ENCODE measurements at regions not wholly inside any gene's neighbourhood (a gene's known extent, or its start where the extent isn't known, plus 50 kb on each side); places are given as distances from the start of the nearest gene placed in this dataset.

- no peak for TF ChIP-seq ZNF274 (IDR thresholded peaks at IDR 0.05; ENCODE audit: low read depth, low read length)
- TF ChIP-seq YY1 (IDR thresholded peaks at IDR 0.05; ENCODE audit: insufficient read depth, insufficient read length): no peak
- TF ChIP-seq SUZ12 (IDR thresholded peaks at IDR 0.05; ENCODE audit: extremely low read depth, insufficient read depth, insufficient read length): no peak
- no peak overlapping the region for H3K9ac ChIP-seq (ENCODE audit: insufficient read length, low read depth)
- no peaks in the 10 kb centered on the region for H3K27me3 ChIP-seq (ENCODE audit: insufficient read depth, insufficient read length)
- H3K36me3 ChIP-seq (ENCODE audit: insufficient read depth, insufficient read length, low read length): no peaks in the 10 kb centered on the region
- no peak for DNase-seq (ENCODE audit: low read depth, low spot score)
- H3K9me3 ChIP-seq (ENCODE audit: insufficient read depth, low read length): no peaks in the 10 kb centered on the region
- no peaks in the 10 kb centered on the region for H3K4me1 ChIP-seq (ENCODE audit: insufficient read depth, insufficient read length)
- H3K4me3 ChIP-seq (ENCODE audit: insufficient read length, low read depth): no peak overlapping the region
Observed at GRCh38 chr5:23027830-23028229, 174.7 kb upstream of the CDH12 start.

GRCh38 chr5:23027331-23027730 is 174.2 kb upstream of the CDH12 start:
- Histone ChIP-seq H3K4me1 (ENCODE audit: insufficient read depth, insufficient read length) (no peaks in the 10 kb centered on the region), H3K9ac (ENCODE audit: insufficient read length, low read depth) (no peak overlapping the region), H3K27me3 (ENCODE audit: insufficient read depth, insufficient read length) (no peaks in the 10 kb centered on the region), H3K36me3 (ENCODE audit: insufficient read depth, insufficient read length, low read length) (no peaks in the 10 kb centered on the region), H3K4me3 (ENCODE audit: insufficient read length, low read depth) (no peak overlapping the region), H3K9me3 (ENCODE audit: insufficient read depth, low read length) (no peaks in the 10 kb centered on the region)
- no peak for DNase-seq (ENCODE audit: low read depth, low spot score)
- no peak for TF ChIP-seq YY1 (IDR thresholded peaks at IDR 0.05; ENCODE audit: insufficient read depth, insufficient read length)
- no peak for TF ChIP-seq SUZ12 (IDR thresholded peaks at IDR 0.05; ENCODE audit: extremely low read depth, insufficient read depth, insufficient read length)
- TF ChIP-seq ZNF274 (IDR thresholded peaks at IDR 0.05; ENCODE audit: low read depth, low read length): no peak

- Histone ChIP-seq H3K9ac (ENCODE audit: insufficient read length, low read depth) (no peak overlapping the region), H3K4me3 (ENCODE audit: insufficient read length, low read depth) (no peak overlapping the region), H3K36me3 (ENCODE audit: insufficient read depth, insufficient read length, low read length) (no peaks in the 10 kb centered on the region), H3K9me3 (ENCODE audit: insufficient read depth, low read length) (no peaks in the 10 kb centered on the region), H3K27me3 (ENCODE audit: insufficient read depth, insufficient read length) (no peaks in the 10 kb centered on the region), H3K4me1 (ENCODE audit: insufficient read depth, insufficient read length) (no peaks in the 10 kb centered on the region)
- DNase-seq (ENCODE audit: low read depth, low spot score): no peak
- no peak for TF ChIP-seq YY1 (IDR thresholded peaks at IDR 0.05; ENCODE audit: insufficient read depth, insufficient read length)
- no peak for TF ChIP-seq SUZ12 (IDR thresholded peaks at IDR 0.05; ENCODE audit: extremely low read depth, insufficient read depth, insufficient read length)
- no peak for TF ChIP-seq ZNF274 (IDR thresholded peaks at IDR 0.05; ENCODE audit: low read depth, low read length)
Observed at GRCh38 chr5:23026252-23027170, 173.4 kb upstream of the CDH12 start.

- Histone ChIP-seq H3K4me1 (ENCODE audit: insufficient read depth, insufficient read length) (no peaks in the 10 kb centered on the region), H3K4me3 (ENCODE audit: insufficient read length, low read depth) (no peak overlapping the region), H3K36me3 (ENCODE audit: insufficient read depth, insufficient read length, low read length) (no peaks in the 10 kb centered on the region), H3K27me3 (ENCODE audit: insufficient read depth, insufficient read length) (no peaks in the 10 kb centered on the region), H3K9me3 (ENCODE audit: insufficient read depth, low read length) (no peaks in the 10 kb centered on the region), H3K9ac (ENCODE audit: insufficient read length, low read depth) (no peak overlapping the region)
- no peak for DNase-seq (ENCODE audit: low read depth, low spot score)
- TF ChIP-seq ZNF274 (IDR thresholded peaks at IDR 0.05; ENCODE audit: low read depth, low read length): no peak
- TF ChIP-seq YY1 (IDR thresholded peaks at IDR 0.05; ENCODE audit: insufficient read depth, insufficient read length): no peak
- no peak for TF ChIP-seq SUZ12 (IDR thresholded peaks at IDR 0.05; ENCODE audit: extremely low read depth, insufficient read depth, insufficient read length)
Observed at GRCh38 chr5:23025629-23026233, 172.6 kb upstream of the CDH12 start.

GRCh38 chr5:23024470-23024869 is 171.3 kb upstream of the CDH12 start:
- TF ChIP-seq SUZ12 (IDR thresholded peaks at IDR 0.05; ENCODE audit: extremely low read depth, insufficient read depth, insufficient read length): no peak
- DNase-seq (ENCODE audit: low read depth, low spot score): no peak
- Histone ChIP-seq H3K27me3 (ENCODE audit: insufficient read depth, insufficient read length) (no peaks in the 10 kb centered on the region), H3K9ac (ENCODE audit: insufficient read length, low read depth) (no peak overlapping the region), H3K4me1 (ENCODE audit: insufficient read depth, insufficient read length) (no peaks in the 10 kb centered on the region), H3K9me3 (ENCODE audit: insufficient read depth, low read length) (no peaks in the 10 kb centered on the region), H3K36me3 (ENCODE audit: insufficient read depth, insufficient read length, low read length) (no peaks in the 10 kb centered on the region), H3K4me3 (ENCODE audit: insufficient read length, low read depth) (no peak overlapping the region)

- no peaks in the 10 kb centered on the region for H3K9me3 ChIP-seq (ENCODE audit: insufficient read depth, low read length)
- H3K4me3 ChIP-seq (ENCODE audit: insufficient read length, low read depth): no peak overlapping the region
- no peaks in the 10 kb centered on the region for H3K27me3 ChIP-seq (ENCODE audit: insufficient read depth, insufficient read length)
- no peak for TF ChIP-seq YY1 (IDR thresholded peaks at IDR 0.05; ENCODE audit: insufficient read depth, insufficient read length)
- TF ChIP-seq ZNF274 (IDR thresholded peaks at IDR 0.05; ENCODE audit: low read depth, low read length): no peak
- TF ChIP-seq SUZ12 (IDR thresholded peaks at IDR 0.05; ENCODE audit: extremely low read depth, insufficient read depth, insufficient read length): no peak
- H3K36me3 ChIP-seq (ENCODE audit: insufficient read depth, insufficient read length, low read length): no peaks in the 10 kb centered on the region
- H3K9ac ChIP-seq (ENCODE audit: insufficient read length, low read depth): no peak overlapping the region
- H3K4me1 ChIP-seq (ENCODE audit: insufficient read depth, insufficient read length): no peaks in the 10 kb centered on the region
- no peak for DNase-seq (ENCODE audit: low read depth, low spot score)
Observed at GRCh38 chr5:23014825-23015224, 161.7 kb upstream of the CDH12 start.

- DNase-seq (ENCODE audit: low read depth, low spot score): no peak
- no peaks in the 10 kb centered on the region for H3K4me1 ChIP-seq (ENCODE audit: insufficient read depth, insufficient read length)
- H3K36me3 ChIP-seq (ENCODE audit: insufficient read depth, insufficient read length, low read length): no peaks in the 10 kb centered on the region
- H3K9ac ChIP-seq (ENCODE audit: insufficient read length, low read depth): no peak overlapping the region
- no peaks in the 10 kb centered on the region for H3K9me3 ChIP-seq (ENCODE audit: insufficient read depth, low read length)
- no peaks in the 10 kb centered on the region for H3K27me3 ChIP-seq (ENCODE audit: insufficient read depth, insufficient read length)
- TF ChIP-seq ZNF274 (IDR thresholded peaks at IDR 0.05; ENCODE audit: low read depth, low read length): no peak
- no peak for TF ChIP-seq YY1 (IDR thresholded peaks at IDR 0.05; ENCODE audit: insufficient read depth, insufficient read length)
- TF ChIP-seq SUZ12 (IDR thresholded peaks at IDR 0.05; ENCODE audit: extremely low read depth, insufficient read depth, insufficient read length): no peak
- no peak overlapping the region for H3K4me3 ChIP-seq (ENCODE audit: insufficient read length, low read depth)
Observed at GRCh38 chr5:23014266-23014665, 161.1 kb upstream of the CDH12 start.

Measured in NT2/D1 (cell line).